ENCODE measurements at regions not wholly inside any gene's neighbourhood (a gene's known extent, or its start where the extent isn't known, plus 50 kb on each side); places are given as distances from the start of the nearest gene placed in this dataset.

- H3K4me2 ChIP-seq = no peak overlapping the region
- H3K4me3 ChIP-seq = no peak overlapping the region
- no peaks in the 10 kb centered on the region for H3K9me3 ChIP-seq
- ATAC-seq (no peak), FAIRE-seq (no peak), DNase-seq (ENCODE audit: low read depth in 1 of 2, low spot score in 1 of 2) (no peak)
- no peak overlapping the region for H3K27ac ChIP-seq
- CTCF ChIA-PET = no interaction called here
- POLR2A ChIA-PET = no interaction called here
- no peaks in the 10 kb centered on the region for H3K4me1 ChIP-seq
- TF ChIP-seq CBX2 (IDR thresholded peaks at IDR 0.05; ENCODE audit: borderline replicate concordance, low read depth) = no peak
- 19% methylated on average over 3 of the region's 3 CpGs for WGBS (ENCODE audit: missing lambda C conversion rate)
These were observed 324.0 kb downstream of the KCNJ2 start for GRCh38 chr17:70493277-70493874.

DNA sequence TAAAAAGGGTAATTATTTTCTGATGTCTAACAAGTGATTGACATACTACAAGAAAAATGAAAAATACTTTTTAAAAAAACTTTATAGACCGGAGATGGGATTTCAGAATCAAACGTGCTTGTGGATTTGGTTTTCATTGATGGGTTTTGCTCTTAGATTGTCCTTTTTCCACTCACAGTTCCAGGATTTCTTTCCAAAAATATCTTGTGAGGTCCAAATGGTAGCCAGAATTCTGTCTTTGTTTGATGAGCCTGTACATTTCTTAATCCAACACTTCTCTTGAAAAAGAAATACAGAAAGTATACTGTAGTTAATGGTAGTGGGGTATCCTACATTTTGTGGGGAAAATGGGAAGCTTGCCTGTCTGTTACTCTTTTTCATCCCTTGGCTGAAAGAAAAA is 329.3 kb downstream of the KCNJ2 start:
- H3K27ac ChIP-seq = no peak overlapping the region
- FAIRE-seq (no peak), DNase-seq (ENCODE audit: low read depth in 1 of 2, low spot score in 1 of 2) (no peak), ATAC-seq (no peak)
- no peak overlapping the region for H3K4me3 ChIP-seq
- H3K9me3 ChIP-seq = no peaks in the 10 kb centered on the region
- TF ChIP-seq CHD2 (IDR thresholded peaks at IDR 0.05; ENCODE audit: low read length, partially characterized antibody) (no peak), RFX5 (IDR thresholded peaks at IDR 0.05) (no peak), RAD21 (conservative IDR thresholded peaks at IDR 0.05 in 1 of 2, IDR thresholded peaks at IDR 0.05 in 1 of 2) (no peak), NFE2L2 (conservative IDR thresholded peaks at IDR 0.05; ENCODE audit: low read length) (no peak), TFCP2L1 (CRISPR knock-in tag; IDR thresholded peaks at IDR 0.05) (no peak), SMC3 (IDR thresholded peaks at IDR 0.05) (no peak), BCL3 (IDR thresholded peaks at IDR 0.05) (no peak), HDAC2 (IDR thresholded peaks at IDR 0.05) (no peak), EHMT2 (IDR thresholded peaks at IDR 0.05; ENCODE audit: low read depth) (no peak), REST (IDR thresholded peaks at IDR 0.05) (no peak), GATA3 (IDR thresholded peaks at IDR 0.05; ENCODE audit: borderline replicate concordance) (no peak), NR3C1 (IDR thresholded peaks at IDR 0.05) (no peak), CTCF (IDR thresholded peaks at IDR 0.05) (no peak), SREBF2 (IDR thresholded peaks at IDR 0.05) (no peak), POLR2AphosphoS2 (conservative IDR thresholded peaks at IDR 0.05; ENCODE audit: low read length) (no peak), ZC3H11A (IDR thresholded peaks at IDR 0.05) (no peak), HEYL (CRISPR knock-in tag; IDR thresholded peaks at IDR 0.05) (no peak), MYC (IDR thresholded peaks at IDR 0.05; ENCODE audit: borderline replicate concordance, low read length) (no peak)
- TF ChIP-seq, protein P1, sequence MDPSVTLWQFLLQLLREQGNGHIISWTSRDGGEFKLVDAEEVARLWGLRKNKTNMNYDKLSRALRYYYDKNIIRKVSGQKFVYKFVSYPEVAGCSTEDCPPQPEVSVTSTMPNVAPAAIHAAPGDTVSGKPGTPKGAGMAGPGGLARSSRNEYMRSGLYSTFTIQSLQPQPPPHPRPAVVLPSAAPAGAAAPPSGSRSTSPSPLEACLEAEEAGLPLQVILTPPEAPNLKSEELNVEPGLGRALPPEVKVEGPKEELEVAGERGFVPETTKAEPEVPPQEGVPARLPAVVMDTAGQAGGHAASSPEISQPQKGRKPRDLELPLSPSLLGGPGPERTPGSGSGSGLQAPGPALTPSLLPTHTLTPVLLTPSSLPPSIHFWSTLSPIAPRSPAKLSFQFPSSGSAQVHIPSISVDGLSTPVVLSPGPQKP (IDR thresholded peaks at IDR 0.05; ENCODE audit: low read depth, low read length) = no peak
- H3K4me1 ChIP-seq = no peaks in the 10 kb centered on the region
- ChIA-PET CTCF (interaction anchor here (1.0 kb wide), 1 partner anchor 228 kb away, joined by 3 read pairs; no protein-coding TSS in a partner anchor), POLR2A (no interaction called here)
- 27% methylated on average over 2 of the region's 2 CpGs for WGBS (ENCODE audit: missing lambda C conversion rate)
- H3K4me2 ChIP-seq = no peak overlapping the region
